Fibroblast of skin of right quadriceps (primary cell): ENCODE measurements at regions not wholly inside any gene's neighbourhood (a gene's known extent, or its start where the extent isn't known, plus 50 kb on each side); places are given as distances from the start of the nearest gene placed in this dataset.
"Not testable (repeated sequence)": the region's sequence is repeated elsewhere in the genome, so short reads cannot be mapped to it uniquely, and the experiment has no call there.

Source experiments
- DNase-seq: peaks from one replicate; pipeline ENCODE4 v3.0.0-alpha.2; 2013

- peak; percentile 34 for DNase-seq
Measured at GRCh38 chr7:116342125-116342524, 131.8 kb downstream of the TES start.

GRCh38 chr7:116347151-116347832 lies 137.0 kb downstream of the TES start:
- no peak for DNase-seq

- no peak for DNase-seq
Measured at GRCh38 chr7:116348346-116348745, 138.0 kb downstream of the TES start.

GRCh38 chr7:116351966-116352365 lies 141.6 kb downstream of the TES start:
- DNase-seq, result no peak

DNA sequence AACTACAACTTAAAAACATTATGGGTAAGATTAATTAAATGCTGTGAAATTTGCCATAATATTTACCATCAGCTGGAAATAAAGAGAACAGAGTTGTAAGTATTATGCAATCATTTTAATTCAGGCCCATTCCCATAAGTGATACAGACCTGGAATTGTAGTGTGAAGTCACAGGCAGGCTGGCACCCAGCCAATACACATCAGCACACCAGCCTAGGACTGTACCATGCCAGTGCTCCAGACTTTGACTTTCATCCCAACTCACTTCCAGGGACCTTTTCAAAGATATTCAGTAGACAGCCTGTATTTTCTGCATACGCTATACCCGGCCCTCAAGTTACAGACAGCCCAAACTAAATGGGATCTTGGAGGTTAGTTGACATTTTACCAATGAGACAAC lies 143.3 kb downstream of the TES start:
- DNase-seq, result peak; percentile 27

GRCh38 chr7:116354171-116354545 lies 143.8 kb downstream of the TES start:
- DNase-seq, result peak; percentile 84

GRCh38 chr7:116354546-116355423 lies 144.4 kb downstream of the TES start:
- peak; percentile 97 for DNase-seq

GRCh38 chr7:116355424-116355765 lies 144.1 kb upstream of the CAV2 start:
- DNase-seq, result no peak

- no peak for DNase-seq
Measured at GRCh38 chr7:116356333-116356965, 143.1 kb upstream of the CAV2 start.

- DNase-seq, result no peak
Measured at GRCh38 chr7:116356979-116357378, 142.6 kb upstream of the CAV2 start.

- DNase-seq, result peak; percentile 61
Measured at GRCh38 chr7:116357781-116358670, 141.5 kb upstream of the CAV2 start.

- no peak for DNase-seq
Measured at GRCh38 chr7:116361767-116362166, 137.8 kb upstream of the CAV2 start.

DNA sequence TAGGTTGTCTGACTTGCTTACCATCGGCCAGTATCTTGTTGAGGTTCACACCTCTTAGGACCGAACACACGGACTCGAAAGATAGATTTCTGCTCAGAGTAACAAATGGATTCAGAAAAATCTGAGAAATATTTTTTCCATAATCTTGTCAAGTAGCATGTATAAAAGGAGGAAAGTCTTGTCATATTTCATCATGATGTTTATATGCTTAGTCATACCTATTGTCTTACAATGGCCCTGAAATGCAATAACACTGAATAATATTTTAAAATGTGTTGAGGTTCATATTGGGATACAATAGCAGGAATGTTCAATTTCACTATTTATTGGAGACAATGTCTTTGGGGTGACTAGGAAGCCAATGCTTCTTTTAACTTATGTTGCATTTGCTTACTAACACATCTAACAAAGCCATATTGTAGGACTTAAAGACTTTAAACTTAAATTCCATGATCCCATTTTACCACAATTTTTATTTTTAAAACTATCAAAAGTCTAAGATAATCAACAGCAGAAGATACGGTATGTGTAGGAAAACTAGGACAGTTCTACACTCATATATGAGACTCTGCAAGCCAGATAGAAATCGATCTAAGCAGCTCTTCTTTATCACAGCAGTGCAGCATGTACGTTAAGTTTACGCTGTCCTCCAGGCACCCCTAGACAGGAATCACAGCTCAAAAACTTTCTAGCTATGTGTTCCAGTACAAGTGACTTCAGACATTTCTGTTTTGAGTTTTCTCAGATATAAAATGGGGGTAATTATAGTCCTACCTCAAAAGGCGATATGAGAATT lies 135.7 kb upstream of the CAV2 start:
- DNase-seq, result no peak

DNA sequence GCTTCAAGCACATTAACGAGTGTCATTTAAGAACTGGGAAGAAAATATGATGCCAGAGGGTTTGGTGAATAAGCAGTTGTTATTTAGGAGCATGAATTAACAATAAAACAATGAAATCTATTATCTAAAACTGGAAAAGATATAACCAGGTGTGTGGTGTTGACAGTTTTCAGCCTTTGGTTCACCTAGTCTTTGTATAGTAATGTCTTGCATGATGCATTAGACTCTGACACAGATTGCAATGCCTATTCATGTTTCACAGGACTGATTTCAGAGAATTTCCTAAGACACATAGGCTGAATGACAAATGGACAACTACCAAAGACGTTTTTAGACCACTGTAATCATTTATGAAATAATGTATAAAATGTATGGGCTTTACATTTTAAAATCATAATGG lies 135.1 kb upstream of the CAV2 start:
- no peak for DNase-seq

DNA sequence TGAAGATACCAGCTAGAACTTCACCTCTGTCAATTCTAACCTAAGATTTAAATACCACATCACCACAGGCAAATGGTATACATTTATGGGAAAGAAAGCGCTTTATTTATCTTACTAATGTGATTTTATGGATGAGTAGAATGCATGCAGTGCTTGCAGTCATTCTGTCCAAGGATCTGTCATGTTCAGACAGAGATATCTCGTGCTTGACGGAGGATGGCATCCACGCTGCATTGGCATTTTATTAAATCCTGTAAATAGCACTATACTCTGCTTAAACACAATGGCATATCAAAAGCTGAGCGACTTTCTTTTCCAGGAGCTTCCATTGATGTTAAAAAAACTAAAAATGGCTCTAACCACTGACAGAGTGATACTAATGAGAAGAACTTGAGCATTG lies 133.7 kb upstream of the CAV2 start:
- no peak for DNase-seq

- DNase-seq, result no peak
Measured at GRCh38 chr7:116367171-116367813, 132.2 kb upstream of the CAV2 start.

DNA sequence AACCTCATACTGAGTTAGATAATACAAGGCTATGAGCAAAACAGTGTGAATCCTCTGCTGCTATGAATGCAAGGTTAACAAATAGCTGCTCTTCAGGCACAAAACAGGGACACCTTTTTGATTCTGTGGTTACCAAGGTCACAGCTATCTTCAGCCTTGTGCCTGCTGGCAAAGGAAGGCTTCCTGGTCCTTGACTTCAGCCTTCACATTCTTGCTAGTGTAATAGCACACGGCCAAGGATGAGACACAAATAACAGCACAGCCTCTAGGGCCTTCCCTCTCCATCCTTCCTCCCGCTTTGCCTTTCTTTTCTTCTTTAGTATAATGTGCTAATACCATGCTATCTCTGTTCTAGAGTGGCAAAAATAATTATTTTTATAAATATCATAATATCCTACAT lies 130.6 kb upstream of the CAV2 start:
- no peak for DNase-seq

DNA sequence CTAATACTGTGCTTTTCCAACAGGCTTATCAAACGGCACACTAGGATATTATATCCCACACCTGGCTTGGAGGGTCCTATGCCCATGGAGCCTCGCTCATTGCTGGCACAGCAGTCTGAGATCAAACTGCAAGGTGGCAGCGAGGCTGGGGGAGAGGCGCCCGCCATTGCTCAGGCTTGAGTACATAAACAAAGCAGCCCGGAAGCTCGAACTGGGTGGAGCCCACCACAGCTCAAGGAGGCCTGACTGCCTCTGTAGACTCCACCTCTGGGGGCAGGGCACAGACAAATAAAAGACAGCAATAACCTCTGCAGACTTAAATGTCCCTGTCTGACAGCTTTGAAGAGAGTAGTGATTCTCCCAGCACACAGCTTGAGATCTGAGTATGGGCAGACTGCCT lies 128.0 kb upstream of the CAV2 start:
- not testable (repeated sequence) for DNase-seq

GRCh38 chr7:116373229-116373628 lies 126.3 kb upstream of the CAV2 start:
- DNase-seq, result not testable (repeated sequence)

- no peak for DNase-seq
Measured at GRCh38 chr7:116377721-116378120, 121.8 kb upstream of the CAV2 start.

- DNase-seq, result peak; percentile 20
Measured at GRCh38 chr7:116380025-116380424, 119.5 kb upstream of the CAV2 start.

GRCh38 chr7:116382375-116382774 lies 117.2 kb upstream of the CAV2 start:
- DNase-seq, result no peak
